KG1 (cell line): ENCODE measurements at regions not wholly inside any gene's neighbourhood (a gene's known extent, or its start where the extent isn't known, plus 50 kb on each side); places are given as distances from the start of the nearest gene placed in this dataset.

Experiments
- DNase-seq: peaks from one replicate; lab custom pipeline; 2025; lab: John Stamatoyannopoulos, UW

GRCh38 chr6:137779982-137780381, 87.1 kb upstream of the TNFAIP3 start:
- no peak for DNase-seq

GRCh38 chr6:137780447-137781034, 86.5 kb upstream of the TNFAIP3 start:
- DNase-seq, result no peak

GRCh38 chr6:137781639-137782038, 85.4 kb upstream of the TNFAIP3 start:
- DNase-seq, result no peak

- DNase-seq, result no peak
Measured at GRCh38 chr6:137782166-137783039, 84.7 kb upstream of the TNFAIP3 start.

GRCh38 chr6:137783710-137784109, 83.3 kb upstream of the TNFAIP3 start:
- no peak for DNase-seq

GRCh38 chr6:137784583-137784982, 82.5 kb upstream of the TNFAIP3 start:
- DNase-seq, result no peak

GRCh38 chr6:137787016-137787415, 80.0 kb upstream of the TNFAIP3 start:
- no peak for DNase-seq

- DNase-seq, result no peak
Measured at GRCh38 chr6:137788248-137788647, 78.8 kb upstream of the TNFAIP3 start.

- no peak for DNase-seq
Measured at GRCh38 chr6:137791281-137792159, 75.5 kb upstream of the TNFAIP3 start.

GRCh38 chr6:137792160-137793033, 74.7 kb upstream of the TNFAIP3 start:
- DNase-seq, result no peak

- no peak for DNase-seq
Measured at GRCh38 chr6:137793805-137794515, 73.1 kb upstream of the TNFAIP3 start.

GRCh38 chr6:137794516-137795201, 72.4 kb upstream of the TNFAIP3 start:
- DNase-seq, result no peak

GRCh38 chr6:137795501-137795900, 71.6 kb upstream of the TNFAIP3 start:
- no peak for DNase-seq

GRCh38 chr6:137798261-137798660, 68.8 kb upstream of the TNFAIP3 start:
- no peak for DNase-seq

- DNase-seq, result no peak
Measured at GRCh38 chr6:137798846-137799245, 68.2 kb upstream of the TNFAIP3 start.

- no peak for DNase-seq
Measured at GRCh38 chr6:137799950-137800568, 67.0 kb upstream of the TNFAIP3 start.

- no peak for DNase-seq
Measured at GRCh38 chr6:137800762-137801161, 66.3 kb upstream of the TNFAIP3 start.

GRCh38 chr6:137801352-137802114, 65.5 kb upstream of the TNFAIP3 start:
- no peak for DNase-seq
